ENCODE measurements at regions not wholly inside any gene's neighbourhood (a gene's known extent, or its start where the extent isn't known, plus 50 kb on each side); places are given as distances from the start of the nearest gene placed in this dataset.
"Not testable (repeated sequence)": the region's sequence is repeated elsewhere in the genome, so short reads cannot be mapped to it uniquely, and the experiment has no call there.

DNA sequence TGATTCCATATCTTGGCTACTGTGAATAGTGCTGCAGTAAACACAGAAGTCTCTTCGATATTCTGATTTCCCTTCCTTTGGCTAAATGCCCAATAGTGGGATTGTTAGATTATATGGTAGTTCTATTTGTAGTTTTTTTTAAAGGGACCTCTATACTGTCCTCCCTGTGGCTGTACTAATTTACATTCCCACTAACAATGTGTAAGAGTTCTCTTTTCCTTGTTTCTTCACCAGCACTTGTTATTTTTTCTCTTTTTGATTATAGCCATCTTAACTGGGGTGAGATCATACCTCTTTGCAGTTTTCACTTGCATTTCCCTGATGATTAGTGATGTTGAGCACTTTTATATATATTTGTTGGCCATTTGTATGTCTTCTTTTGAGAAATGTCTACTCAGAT is 102.0 kb downstream of the CARTPT start:
- no peak for DNase-seq (ENCODE audit: low read depth)

DNA sequence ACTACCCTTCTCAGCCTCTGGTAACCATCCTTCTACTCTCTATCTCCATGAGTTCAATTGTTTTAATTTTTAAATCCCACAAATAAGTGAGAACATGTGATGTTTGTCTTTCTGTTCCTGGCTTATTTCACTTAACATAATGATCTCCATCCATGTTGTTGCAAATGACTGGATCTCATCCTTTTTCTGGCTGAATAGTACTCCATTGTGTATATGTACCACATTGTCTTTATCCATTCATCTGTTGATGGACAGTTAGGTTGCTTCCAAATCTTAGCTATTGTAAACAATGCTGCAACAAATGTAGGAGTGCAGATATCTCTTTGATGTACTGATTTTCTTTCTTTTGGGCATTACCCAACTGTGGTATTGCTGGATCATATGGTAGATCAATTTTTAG is 103.0 kb downstream of the CARTPT start:
- not testable (repeated sequence) for DNase-seq (ENCODE audit: low read depth)

DNA sequence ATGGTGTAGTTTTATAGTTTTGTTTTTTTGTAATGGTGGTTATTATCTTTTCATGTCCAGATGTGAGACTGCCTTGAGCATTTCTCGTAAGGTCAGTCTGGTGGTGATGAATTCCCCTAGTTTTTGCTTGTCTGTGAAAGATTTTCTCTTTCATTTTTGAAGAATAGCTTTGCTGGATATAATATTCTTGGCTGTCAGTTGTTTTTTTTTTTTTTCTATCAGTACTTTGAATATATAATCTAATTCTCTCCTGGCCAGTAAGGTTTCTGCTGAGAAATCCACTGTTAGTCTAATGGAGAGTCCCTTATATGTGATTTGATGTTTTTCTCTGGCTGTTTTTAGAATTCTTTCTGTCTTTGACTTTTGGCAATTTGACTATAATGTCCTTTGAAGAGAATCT is 106.9 kb downstream of the CARTPT start:
- DNase-seq (ENCODE audit: low read depth) = no peak

DNA sequence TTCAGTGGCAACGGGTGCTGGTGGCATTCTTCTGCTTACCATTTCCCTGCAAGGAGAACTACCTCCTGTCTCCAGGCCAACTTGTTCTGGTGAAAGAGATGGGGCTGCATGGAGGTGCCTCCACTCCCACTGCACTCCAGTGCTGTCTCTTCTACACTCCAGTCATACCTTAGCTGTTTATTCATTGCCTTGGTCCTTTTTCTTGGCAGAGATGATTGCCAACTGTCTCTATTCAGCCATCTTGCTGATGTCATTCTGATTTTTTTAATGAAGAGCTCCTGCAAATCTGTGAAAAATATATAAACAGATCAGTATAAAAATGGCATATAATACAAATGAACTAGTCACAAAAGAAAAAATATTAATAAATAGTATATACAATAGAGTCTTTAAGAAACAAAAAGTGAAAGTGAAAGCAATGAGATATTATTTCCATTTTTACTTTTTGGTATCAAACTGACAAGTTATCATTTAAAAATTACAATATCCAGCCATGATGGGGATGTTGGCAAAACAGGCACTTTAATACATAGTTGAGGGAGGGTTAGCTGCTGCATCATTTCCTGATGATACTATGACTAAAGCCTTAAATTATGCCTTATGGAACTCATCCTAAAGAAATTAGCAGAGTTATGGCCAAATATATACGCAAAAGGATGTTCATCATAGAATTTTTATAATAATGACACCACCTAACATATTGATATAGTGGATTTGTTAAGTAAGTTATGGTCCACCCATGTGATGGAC is 109.4 kb downstream of the CARTPT start:
- DNase-seq (ENCODE audit: low read depth) = no peak

DNA sequence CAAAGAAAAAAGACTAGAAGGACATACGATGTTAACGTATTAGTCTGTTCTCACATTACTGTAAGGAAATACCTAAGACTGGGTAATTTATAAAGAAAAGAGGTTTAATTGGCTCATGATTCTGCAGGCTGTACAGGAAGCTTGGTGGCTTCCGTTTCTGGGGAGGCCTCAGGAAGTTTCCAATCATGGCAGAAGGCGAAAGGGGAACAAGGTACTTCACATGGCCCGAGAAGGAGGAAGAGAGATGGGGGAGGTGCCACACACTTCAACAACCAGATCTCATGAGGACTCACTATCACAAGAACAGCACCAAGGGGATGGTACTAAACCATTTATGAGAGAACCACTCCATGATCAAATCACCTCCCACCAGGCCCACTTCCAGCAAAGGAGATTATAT is 110.1 kb downstream of the CARTPT start:
- no peak for DNase-seq (ENCODE audit: low read depth)

DNA sequence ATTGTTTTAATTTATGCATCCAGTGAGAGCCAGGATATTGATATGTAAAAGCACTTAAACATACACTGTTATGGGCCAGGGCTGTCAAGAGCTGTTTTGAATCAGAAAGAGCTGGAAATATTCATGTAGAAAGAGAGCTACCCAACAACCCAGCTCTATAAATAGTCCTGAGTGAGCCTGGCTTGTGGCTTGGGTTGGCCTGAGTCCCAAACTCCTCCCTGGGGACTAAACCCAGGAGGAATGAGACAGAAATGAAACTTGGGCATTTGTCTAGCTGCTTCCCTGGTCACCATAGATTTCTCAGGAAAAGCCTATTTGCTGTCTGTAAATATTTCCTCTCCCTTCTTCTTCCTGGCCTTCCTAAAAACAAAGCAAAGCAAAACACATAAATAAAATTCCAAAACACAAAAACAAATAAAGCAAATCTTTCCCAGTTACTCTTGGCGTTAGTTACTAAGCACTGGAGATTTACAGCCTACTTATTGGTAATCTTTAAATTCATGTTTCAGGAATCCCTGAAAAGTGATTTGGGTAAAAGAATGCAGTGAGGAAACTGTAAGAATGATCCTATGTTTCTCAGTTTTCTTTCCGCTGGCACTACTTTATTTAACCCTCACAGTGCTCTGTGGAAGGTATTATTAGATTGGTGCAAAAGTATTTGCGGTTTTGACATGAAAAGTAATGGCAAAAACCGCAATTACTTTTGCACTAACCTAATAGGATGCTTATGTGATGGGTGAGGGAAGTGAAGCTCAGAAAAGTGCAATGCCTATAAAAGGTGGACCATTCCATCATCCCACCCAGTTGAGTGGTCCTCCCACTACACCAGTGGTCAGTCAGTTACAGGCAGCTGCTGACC is 111.8 kb downstream of the CARTPT start:
- peak; percentile 87 for DNase-seq (ENCODE audit: low read depth)

DNA sequence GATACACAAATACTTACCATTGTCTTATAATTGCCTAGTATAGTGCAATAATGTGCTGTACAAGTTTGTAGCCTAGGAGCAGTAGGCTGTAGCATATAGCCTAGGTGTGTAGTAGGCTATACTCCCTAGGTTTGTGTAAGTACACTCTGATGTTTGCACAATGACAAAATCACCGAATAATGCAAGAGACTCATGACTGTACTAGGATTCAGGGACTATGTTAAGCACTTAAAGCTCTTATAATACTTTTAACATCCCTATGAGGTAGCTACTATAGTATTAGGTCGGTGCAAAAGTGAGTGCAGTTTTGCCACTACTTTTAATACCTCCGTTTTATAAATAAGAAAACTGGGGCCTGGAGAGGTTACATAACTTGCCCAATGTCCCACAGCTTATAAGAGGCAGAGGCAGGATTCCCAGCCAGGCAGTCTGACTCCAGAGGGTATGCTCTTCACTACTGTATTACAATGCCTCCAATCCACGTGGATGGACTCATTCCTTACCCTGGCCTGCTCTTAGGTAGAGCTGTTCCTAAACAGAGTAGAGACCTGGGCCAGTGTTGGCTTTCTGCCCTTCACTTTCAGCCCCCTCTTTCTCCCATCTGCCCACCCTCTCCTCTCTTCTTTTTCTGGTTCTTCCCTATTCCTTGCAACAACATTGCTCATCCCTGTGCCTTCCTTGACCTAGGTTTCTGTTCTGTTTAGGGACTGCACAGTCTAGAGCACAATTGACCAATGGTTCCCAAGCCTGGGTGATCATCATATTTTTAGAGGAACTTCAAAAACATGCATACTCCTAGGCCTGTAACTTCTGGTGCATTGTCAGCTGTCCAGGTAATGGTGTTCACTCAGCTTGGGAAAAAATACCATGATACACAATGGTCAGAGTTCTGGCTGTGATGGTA is 114.0 kb downstream of the CARTPT start:
- DNase-seq (ENCODE audit: low read depth) = no peak

DNA sequence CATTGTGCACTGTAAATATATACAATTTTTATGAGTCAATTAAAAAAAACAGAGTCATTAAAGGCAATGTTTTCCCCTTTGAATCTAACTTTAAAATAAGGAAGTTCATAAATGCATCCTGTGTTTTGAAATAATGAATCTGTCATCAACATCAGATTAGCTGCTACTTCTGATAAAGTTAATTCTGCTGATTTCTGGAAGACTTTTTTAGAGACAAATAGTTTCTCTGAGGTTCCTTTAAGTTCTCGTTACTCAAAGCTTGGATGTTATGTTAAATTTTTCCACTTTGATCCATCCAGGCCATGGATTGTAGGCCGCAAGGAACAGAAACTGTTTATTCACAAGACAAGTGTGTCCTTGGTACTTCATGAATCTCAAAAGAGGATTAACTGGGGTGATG is 115.5 kb downstream of the CARTPT start:
- DNase-seq (ENCODE audit: low read depth) = no peak

DNA sequence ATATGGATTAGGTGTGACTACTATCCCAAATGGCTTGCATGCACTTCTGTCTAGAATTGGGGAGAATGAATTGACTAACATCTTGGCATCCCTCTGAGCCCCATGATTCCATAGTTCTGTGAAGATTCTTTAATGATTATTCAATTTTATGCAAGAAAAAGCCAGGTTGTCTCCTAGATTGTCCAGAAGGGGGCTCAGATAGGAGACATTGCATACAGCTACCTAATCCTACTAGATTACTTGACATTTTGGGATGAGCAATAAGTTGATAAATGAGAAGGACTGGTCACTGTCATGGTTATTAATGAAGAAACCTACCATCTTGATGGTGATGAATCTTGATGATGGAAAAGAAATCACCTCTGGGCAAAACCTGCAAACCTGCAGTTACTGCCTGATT is 117.0 kb downstream of the CARTPT start:
- DNase-seq (ENCODE audit: low read depth) = peak; percentile 4

DNA sequence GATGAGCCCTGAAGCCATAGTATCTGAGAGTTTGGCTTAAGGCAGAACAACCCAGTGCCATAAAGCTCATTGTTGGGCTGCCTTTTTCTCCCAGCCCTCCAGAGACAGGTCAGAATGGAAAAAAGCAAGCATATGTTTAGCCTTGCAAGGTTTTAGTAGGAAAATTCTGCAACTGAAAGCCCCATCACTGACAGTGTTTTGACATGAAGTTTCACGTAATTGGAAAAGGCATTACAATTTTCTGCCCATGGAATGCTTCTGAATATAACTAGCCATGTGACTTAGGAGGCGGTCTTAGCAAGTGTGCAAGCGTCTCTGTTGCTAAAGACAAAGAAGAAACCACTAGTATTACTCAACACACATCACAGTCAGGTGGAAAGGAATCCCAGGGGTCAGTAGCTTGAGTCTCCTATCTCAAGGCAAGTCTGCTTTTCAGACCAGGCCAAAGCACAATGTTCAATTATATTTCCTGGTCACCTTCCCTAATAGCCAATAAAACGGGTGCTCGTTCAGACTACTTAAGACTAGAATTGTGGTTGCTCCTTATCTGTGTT is 117.6 kb downstream of the CARTPT start:
- DNase-seq (ENCODE audit: low read depth) = peak; percentile 9

DNA sequence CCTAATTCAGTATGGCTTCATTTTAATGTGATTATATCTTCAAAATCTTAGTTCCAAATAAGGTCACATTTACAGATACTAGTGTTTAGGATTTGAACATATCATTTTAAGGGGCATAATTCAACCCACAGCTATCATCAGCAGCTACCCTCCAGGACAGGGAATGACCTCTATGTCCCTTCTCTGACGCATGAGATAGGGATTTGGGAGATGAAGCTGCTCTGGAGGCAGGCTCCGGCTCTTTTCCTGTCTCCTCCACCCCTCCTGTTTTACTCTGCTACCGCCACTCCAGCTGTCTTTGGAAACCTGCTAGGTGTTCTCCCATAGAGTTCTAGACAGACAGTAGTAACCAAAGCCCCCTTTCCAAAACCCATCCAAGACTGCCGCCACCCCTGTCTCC is 119.2 kb downstream of the CARTPT start:
- no peak for DNase-seq (ENCODE audit: low read depth)

DNA sequence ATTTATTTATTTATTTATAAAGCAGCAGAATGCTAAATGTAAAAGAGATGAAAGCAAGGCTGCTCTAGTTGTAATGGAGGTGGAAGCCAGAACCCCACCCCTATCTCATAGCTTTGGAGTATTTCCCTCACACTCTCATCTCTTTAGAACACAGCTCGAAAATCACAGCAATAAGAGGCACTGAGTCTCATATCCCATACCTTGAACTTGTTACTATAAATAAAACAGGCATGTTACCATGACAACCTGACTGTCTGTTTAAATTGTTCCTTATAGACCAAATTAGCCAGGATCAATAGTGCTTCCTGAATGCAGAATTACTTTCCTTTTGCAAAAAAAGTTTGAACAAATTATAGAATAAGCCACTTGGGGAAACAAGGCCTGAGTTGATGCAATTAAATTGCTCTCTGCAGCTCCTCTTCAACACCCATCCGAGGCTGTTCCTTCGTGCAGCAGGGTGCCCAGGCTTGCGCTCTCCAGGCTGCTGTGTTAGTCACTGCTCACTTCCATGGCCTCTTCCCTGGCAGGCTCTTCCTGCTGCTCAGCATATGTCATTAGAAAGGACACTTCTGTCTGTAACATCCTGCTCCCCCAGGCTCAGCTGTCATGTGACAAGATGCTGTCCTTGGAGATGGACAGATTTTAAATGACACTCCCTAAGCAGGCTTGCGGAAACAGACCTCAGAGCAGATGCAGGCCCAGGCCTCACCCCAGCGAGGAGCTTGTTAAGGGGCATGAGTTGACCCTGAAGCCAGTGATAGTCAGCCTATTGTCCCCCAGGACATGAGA is 120.2 kb downstream of the CARTPT start:
- DNase-seq (ENCODE audit: low read depth) = no peak

DNA sequence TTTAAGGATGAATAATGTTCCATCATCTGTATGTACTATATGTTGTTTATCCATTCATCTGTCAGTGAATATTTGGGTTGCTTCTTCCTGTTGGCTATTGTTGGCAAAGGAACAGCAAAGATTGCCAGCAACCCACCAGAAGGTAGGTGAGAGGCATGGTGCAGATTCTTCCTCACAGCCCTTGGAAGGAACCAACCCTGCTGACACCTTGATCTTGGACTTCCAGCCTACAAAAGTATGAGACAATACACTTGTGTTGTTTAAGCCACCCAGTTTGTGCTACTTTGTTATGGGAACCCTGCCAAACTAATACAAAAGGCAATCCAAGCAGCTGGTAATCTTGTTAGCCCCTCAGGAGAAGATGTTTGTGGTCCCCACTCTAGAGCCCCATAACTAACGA is 122.0 kb downstream of the CARTPT start:
- DNase-seq (ENCODE audit: low read depth) = no peak

DNA sequence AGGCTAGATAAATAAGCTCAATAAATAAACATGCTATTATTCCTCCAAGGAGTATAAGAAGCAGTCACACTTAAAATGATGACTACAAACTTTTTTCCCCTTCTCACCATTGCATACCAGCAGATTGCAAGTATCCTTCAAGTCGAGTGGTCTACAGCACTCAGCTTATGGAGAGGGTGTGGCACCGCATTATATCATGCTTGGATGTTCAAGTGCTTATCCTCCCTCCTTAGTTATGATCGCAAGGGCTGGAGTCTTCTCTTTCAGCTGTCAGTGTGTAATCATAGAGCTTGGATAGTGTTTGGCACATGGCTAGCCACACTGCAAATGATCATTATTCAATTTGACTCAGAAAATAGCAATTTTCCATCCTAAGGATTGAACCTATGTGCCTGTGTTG is 124.0 kb downstream of the CARTPT start:
- no peak for DNase-seq (ENCODE audit: low read depth)

DNA sequence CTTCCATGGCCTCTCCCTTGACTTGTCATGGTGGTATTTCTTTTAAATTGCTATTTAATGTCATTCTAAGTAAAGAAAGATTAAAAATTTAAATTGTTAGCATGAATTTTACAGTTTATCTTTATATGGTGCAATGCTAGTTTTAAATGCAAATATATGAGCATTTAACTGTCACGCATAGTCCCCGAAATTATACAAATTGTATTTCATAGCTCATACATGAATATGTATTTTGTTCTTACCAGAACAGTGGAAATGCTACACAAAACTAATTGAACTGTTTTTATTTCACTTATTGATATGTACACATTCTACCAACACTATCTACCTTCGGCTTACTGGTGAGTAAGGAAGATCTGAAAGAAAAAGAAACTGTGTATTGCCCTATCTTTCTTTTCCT is 125.8 kb downstream of the CARTPT start:
- DNase-seq (ENCODE audit: low read depth) = no peak

DNA sequence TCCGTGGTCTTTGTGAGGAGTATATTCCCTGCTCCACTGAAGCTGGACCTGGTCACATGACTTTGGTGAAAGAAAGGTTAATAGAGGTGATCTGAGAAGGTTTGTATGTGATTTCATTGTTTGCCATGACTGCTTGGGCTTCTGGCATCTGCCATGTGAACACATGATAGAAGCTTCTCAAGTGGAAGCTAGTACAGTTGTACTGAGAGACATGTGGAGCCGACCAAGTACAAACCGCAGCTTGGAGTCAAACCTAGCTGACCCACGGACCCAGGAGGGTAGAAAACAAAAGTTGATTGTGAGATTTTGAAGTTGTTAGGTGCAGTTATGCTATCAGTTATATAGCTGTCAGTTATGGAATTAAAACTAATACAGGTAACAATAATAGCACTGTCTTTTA is 140.4 kb downstream of the CARTPT start:
- no peak for DNase-seq (ENCODE audit: low read depth)

DNA sequence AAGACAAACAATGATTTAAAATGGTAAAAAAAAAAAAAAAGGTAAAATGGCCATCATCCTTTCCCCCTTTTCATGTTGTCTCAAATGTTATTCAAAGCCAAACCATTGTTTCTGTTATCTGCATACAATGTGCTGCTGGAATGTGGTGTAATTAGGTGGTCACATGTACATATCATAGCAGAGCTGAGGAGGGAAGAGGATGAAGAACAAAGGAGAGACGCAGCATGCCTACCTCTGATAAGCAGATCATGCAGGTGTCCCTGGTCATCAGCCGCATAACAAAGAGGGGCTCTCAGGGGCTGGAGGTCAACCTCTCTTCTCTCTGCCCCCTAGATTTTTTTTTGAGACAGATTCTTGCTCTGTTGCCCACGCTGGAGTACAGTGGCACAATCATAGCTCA is 141.0 kb downstream of the CARTPT start:
- no peak for DNase-seq (ENCODE audit: low read depth)

DNA sequence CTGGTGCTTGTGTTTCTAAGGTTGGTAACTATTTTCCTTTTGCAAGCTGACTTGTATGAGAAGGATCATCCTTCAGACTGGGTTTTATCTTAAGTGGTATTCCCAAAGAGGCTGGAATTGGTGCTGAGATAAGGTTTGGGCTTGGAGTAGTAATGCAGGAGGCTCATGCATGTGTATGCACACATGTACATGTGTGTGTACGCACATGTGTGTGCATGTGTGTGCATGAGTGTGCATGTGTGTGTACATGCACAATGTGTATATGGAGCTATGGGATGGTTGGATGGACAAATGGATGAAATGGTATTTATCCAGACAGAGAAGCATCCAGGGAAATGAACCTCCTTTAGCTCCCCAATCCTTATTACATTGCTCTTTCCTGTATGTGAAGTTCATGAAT is 142.6 kb downstream of the CARTPT start:
- no peak for DNase-seq (ENCODE audit: low read depth)

DNA sequence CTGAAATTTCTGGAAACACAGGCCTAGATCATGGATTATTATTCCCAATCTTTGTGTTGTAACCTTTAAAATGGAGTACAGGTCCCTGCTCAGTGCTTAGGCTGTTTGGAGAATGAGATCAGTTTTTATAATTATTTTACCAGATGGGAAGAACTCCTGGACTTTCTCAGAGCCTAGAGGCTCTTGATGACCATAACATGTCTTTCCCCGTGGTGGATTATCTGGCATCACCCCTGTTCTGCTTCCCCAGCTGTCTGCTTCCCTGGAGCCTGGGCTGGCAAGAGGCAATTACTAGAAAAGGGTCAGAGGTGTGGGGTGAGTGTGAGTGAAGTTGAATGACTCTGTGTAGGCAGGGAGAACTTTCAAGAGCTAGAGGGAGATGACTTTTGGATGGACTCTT is 143.0 kb downstream of the CARTPT start:
- DNase-seq (ENCODE audit: low read depth) = no peak

DNA sequence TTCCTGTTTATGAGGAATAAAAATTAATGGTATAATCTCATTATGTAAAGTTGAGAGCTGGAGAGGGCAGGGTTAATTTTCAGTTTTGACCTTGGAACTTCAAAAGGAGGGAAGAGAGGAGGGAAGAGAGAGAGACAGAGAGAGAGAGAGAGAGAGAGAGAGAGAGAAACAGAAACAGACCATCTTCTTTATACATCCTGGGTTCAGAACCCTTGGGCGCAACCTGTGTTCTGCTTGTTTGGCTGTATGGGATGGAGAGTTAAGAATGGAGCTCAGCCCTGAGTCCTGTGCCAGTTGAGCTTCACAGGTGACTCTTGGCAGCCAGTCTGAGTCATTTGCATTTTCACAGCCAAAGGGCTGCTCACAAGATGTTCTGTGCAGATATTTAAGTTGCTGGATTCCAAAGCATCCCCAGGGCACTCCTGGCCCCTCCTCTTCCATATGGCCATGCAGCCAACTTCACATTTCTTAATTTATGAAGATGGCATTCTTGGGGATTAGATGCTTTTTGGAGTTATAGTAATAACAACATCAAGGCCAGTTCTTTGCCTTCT is 143.5 kb downstream of the CARTPT start:
- DNase-seq (ENCODE audit: low read depth) = no peak
